H1 (cell line): ENCODE measurements at regions not wholly inside any gene's neighbourhood (a gene's known extent, or its start where the extent isn't known, plus 50 kb on each side); places are given as distances from the start of the nearest gene placed in this dataset.
"Not testable (repeated sequence)": the region's sequence is repeated elsewhere in the genome, so short reads cannot be mapped to it uniquely, and the experiment has no call there.

Experiments used
- CTCF ChIA-PET: fragments of 300-600 bp; sonication (Branson Sonifier 250); formaldehyde crosslinking; loops from one replicate; lab custom pipeline; 2021; ENCODE audit not compliant: partially characterized antibody; lab: Charles Lee
- POLR2A ChIA-PET: fragments of 300-600 bp; sonication (Branson Sonifier 250); formaldehyde crosslinking; loops from one replicate; lab custom pipeline; 2021; ENCODE audit warnings: inconsistent platforms; ENCODE audit not compliant: partially characterized antibody; lab: Charles Lee
- DNase-seq, 2 experiments: peaks; one replicate each; pipeline versions ENCODE4 v3.0.0 to v3.0.0-alpha.2; 2010 to 2022; ENCODE audit warnings: low spot score in 2 of 2, low read depth in 1 of 2, mixed read lengths in 1 of 2
- FAIRE-seq: peaks from 2 replicates; lab custom pipeline; 2011; peaks lifted over from hg19 to GRCh38; lab: Jason Lieb, UNC
- H2AFZ ChIP-seq: 2 replicates; pipeline ENCODE4 v1.8.1; 2012; ENCODE audit warnings: low read length, inconsistent platforms
- H2AK5ac ChIP-seq: 2 replicates; pipeline ENCODE4 v1.6.1; 2013; ENCODE audit warnings: low read depth, low read length
- H2BK120ac ChIP-seq: replicated peaks from 2 replicates; pipeline ENCODE3; 2013; ENCODE audit warnings: low read depth, low read length, inconsistent platforms
- H2BK12ac ChIP-seq: 2 replicates; pipeline ENCODE4 v1.6.1; 2013; ENCODE audit warnings: low read depth, low read length
- H2BK15ac ChIP-seq: 2 replicates; pipeline ENCODE4 v1.6.1; 2013; ENCODE audit warnings: low read length
- H2BK20ac ChIP-seq: 2 replicates; pipeline ENCODE4 v1.6.1; 2013; ENCODE audit warnings: low read length
- H2BK5ac ChIP-seq: 2 replicates; pipeline ENCODE4 v1.6.1; 2013; ENCODE audit warnings: low read depth, low read length
- H3K14ac ChIP-seq: 2 replicates; pipeline ENCODE4 v1.6.1; 2013; ENCODE audit warnings: inconsistent platforms; ENCODE audit not compliant: insufficient read length
- H3K18ac ChIP-seq: 2 replicates; pipeline ENCODE4 v1.6.1; 2013; ENCODE audit warnings: low read length; ENCODE audit errors: extremely low read depth
- H3K23ac ChIP-seq: 2 replicates; pipeline ENCODE4 v1.6.1; 2013; ENCODE audit warnings: inconsistent platforms; ENCODE audit not compliant: insufficient read length
- H3K23me2 ChIP-seq: 2 replicates; pipeline ENCODE4 v1.6.1; 2013; ENCODE audit warnings: low read depth, low read length
- H3K27ac ChIP-seq: 2 replicates; pipeline ENCODE4 v1.6.1; 2011; ENCODE audit warnings: low read depth, low read length, inconsistent platforms
- H3K27me3 ChIP-seq, 4 experiments: replicated peaks in 1 of 4; 1 replicate in 1 of 4; 2 replicates in 3 of 4; pipeline versions ENCODE4 v1.6.1 to v1.8.1; 2011 to 2013; ENCODE audit warnings: low read length in 3 of 4, mild to moderate bottlenecking in 3 of 4, inconsistent platforms in 2 of 4, mixed read lengths in 2 of 4, moderate library complexity in 1 of 4; ENCODE audit not compliant: control insufficient read depth in 3 of 4, insufficient read depth in 3 of 4; ENCODE audit errors: extremely low read depth in 1 of 4
- H3K36me3 ChIP-seq, 4 experiments: 2 replicates each; pipeline versions ENCODE4 v1.6.1 to v1.8.1; 2011 to 2013; ENCODE audit warnings: mild to moderate bottlenecking in 4 of 4, low read length in 3 of 4, moderate library complexity in 2 of 4, control low read depth in 1 of 4, inconsistent platforms in 1 of 4; ENCODE audit not compliant: insufficient read depth in 4 of 4, control insufficient read depth in 2 of 4
- H3K4ac ChIP-seq: replicated peaks from 2 replicates; pipeline ENCODE3; 2013; ENCODE audit warnings: low read length, low read depth, mixed read lengths, inconsistent platforms; ENCODE audit not compliant: insufficient read length
- H3K4me1 ChIP-seq, 4 experiments: replicated peaks in 1 of 4; 1 replicate in 1 of 4; 2 replicates in 3 of 4; pipeline versions ENCODE4 v1.6.1 to v1.8.1; 2011 to 2013; ENCODE audit warnings: low read length in 3 of 4, inconsistent platforms in 2 of 4, mixed read lengths in 1 of 4; ENCODE audit not compliant: insufficient read depth in 4 of 4, control insufficient read depth in 3 of 4
- H3K4me2 ChIP-seq, 2 experiments: 2 replicates each; pipeline versions ENCODE4 v1.6.1 to v1.8.1; 2011 to 2013; ENCODE audit warnings: low read depth in 2 of 2, low read length in 2 of 2, control low read depth in 1 of 2, inconsistent platforms in 1 of 2, mild to moderate bottlenecking in 1 of 2; ENCODE audit not compliant: insufficient read depth in 1 of 2
- H3K4me3 ChIP-seq, 4 experiments: fragments of 200-600, 300-600 bp in 1 of 4; sonication (generic), shearing (Covaris generic), sonication (Bioruptor Twin) in 1 of 4; 2 replicates each; pipeline versions ENCODE4 v1.5.1 to v1.8.1; 2011 to 2016; ENCODE audit warnings: low read length in 4 of 4, low read depth in 3 of 4, control low read depth in 2 of 4, inconsistent platforms in 2 of 4, mild to moderate bottlenecking in 2 of 4, mixed read lengths in 1 of 4, moderate library complexity in 1 of 4; ENCODE audit not compliant: insufficient read depth in 2 of 4; ENCODE audit errors: extremely low read depth in 1 of 4
- H3K56ac ChIP-seq: replicated peaks from 2 replicates; pipeline ENCODE3; 2013; ENCODE audit warnings: low read depth, mild to moderate bottlenecking, mixed read lengths, low read length, inconsistent platforms; ENCODE audit not compliant: insufficient read length
- H3K79me1 ChIP-seq: 2 replicates; pipeline ENCODE4 v1.6.1; 2013; ENCODE audit warnings: low read depth, low read length, control low read depth
- H3K79me2 ChIP-seq, 2 experiments: 2 replicates each; pipeline versions ENCODE4 v1.6.1 to v1.8.1; 2012 to 2013; ENCODE audit warnings: low read length in 2 of 2, mild to moderate bottlenecking in 2 of 2, inconsistent platforms in 1 of 2; ENCODE audit not compliant: insufficient read depth in 2 of 2, control insufficient read depth in 1 of 2
- H3K9ac ChIP-seq, 4 experiments: replicated peaks in 1 of 4; 1 replicate in 1 of 4; 2 replicates in 3 of 4; pipeline versions ENCODE4 v1.6.1 to v1.8.1; 2011 to 2013; ENCODE audit warnings: low read depth in 3 of 4, low read length in 3 of 4, control low read depth in 2 of 4, mild to moderate bottlenecking in 2 of 4, moderate library complexity in 2 of 4, inconsistent platforms in 1 of 4; ENCODE audit errors: extremely low read depth in 1 of 4
- H3K9me3 ChIP-seq, 2 experiments: 2 replicates each; pipeline versions ENCODE4 v1.6.1 to v1.8.1; 2012 to 2013; ENCODE audit warnings: mild to moderate bottlenecking in 2 of 2, moderate library complexity in 2 of 2, control low read depth in 1 of 2, inconsistent platforms in 1 of 2, low read depth in 1 of 2, low read length in 1 of 2, mixed read lengths in 1 of 2; ENCODE audit not compliant: insufficient read depth in 2 of 2
- H4K20me1 ChIP-seq, 2 experiments: replicated peaks in 1 of 2; 2 replicates each; pipeline versions ENCODE3 to v1.8.1; 2011 to 2013; ENCODE audit warnings: inconsistent platforms in 2 of 2, low read length in 2 of 2, mild to moderate bottlenecking in 1 of 2; ENCODE audit not compliant: insufficient read depth in 2 of 2, control insufficient read depth in 1 of 2
- H4K5ac ChIP-seq: 2 replicates; pipeline ENCODE4 v1.6.1; 2013; ENCODE audit warnings: low read length, low read depth, mixed read lengths, inconsistent platforms; ENCODE audit not compliant: insufficient read length
- H4K8ac ChIP-seq: 2 replicates; pipeline ENCODE4 v1.8.0; 2013; ENCODE audit warnings: mild to moderate bottlenecking, moderate library complexity, low read length, inconsistent platforms; ENCODE audit not compliant: insufficient read depth; ENCODE audit errors: extremely low read depth
- H4K91ac ChIP-seq: replicated peaks from 2 replicates; pipeline ENCODE3; 2013; ENCODE audit warnings: low read length, mixed read lengths, inconsistent platforms; ENCODE audit not compliant: insufficient read length
- WGBS, 2 experiments: shearing (Covaris generic) in 1 of 2; methylation state at CpG; one replicate each; pipeline versions ENCODE4 v1.1.6 to v1.1.7; 2013 to 2015; ENCODE audit warnings: low lambda C conversion rate in 2 of 2, mixed read lengths in 2 of 2, inconsistent platforms in 1 of 2, low coverage in 1 of 2, missing lambda C conversion rate in 1 of 2; ENCODE audit not compliant: insufficient replicate concordance in 2 of 2, insufficient coverage in 1 of 2, insufficient read length in 1 of 2; ENCODE audit errors: extremely low coverage in 1 of 2, missing lambda C conversion rate in 1 of 2; 5-methylcytosine and 5-hydroxymethylcytosine counted together

DNA sequence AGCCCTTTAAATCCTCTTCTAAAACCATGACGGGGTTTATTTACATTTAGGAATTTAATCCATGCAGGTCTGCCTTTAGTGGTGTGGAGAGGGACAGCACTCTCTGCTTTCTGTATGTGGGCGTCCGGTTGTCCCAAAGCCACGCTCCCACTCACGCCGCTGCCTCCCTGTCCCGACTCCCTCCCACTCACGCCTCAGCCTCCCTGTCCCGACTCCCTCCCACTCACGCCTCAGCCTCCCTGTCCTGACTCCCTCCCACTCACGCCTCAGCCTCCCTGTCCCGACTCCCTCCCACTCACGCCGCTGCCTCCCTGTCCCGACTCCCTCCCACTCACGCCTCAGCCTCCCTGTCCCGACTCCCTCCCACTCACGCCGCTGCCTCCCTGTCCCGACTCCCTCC, 71.2 kb downstream of the FOXL3 start:
- H3K27me3 ChIP-seq, H4K91ac ChIP-seq, H2BK15ac ChIP-seq, DNase-seq, H2AFZ ChIP-seq, H4K8ac ChIP-seq, H3K4me1 ChIP-seq, H3K18ac ChIP-seq, H3K4ac ChIP-seq, H4K20me1 ChIP-seq, H4K5ac ChIP-seq, H3K23me2 ChIP-seq, H3K23ac ChIP-seq, H3K14ac ChIP-seq, POLR2A ChIA-PET, H3K9me3 ChIP-seq, H2BK120ac ChIP-seq, H2BK20ac ChIP-seq, H3K79me1 ChIP-seq, H3K79me2 ChIP-seq, H3K4me2 ChIP-seq, H2BK12ac ChIP-seq, H2AK5ac ChIP-seq, H3K36me3 ChIP-seq, H3K27ac ChIP-seq, H3K4me3 ChIP-seq, H3K9ac ChIP-seq, H3K56ac ChIP-seq, FAIRE-seq, H2BK5ac ChIP-seq: not testable (repeated sequence)
- 80% methylated on average over 9 of the region's 20 CpGs; no CpG with 5 or more reads in 1 of the 2 experiments for WGBS, 2 experiments
- CTCF ChIA-PET: interaction anchor here (1.0 kb wide), 1 partner anchor 113 kb away, joined by 4 read pairs; no protein-coding TSS in a partner anchor
